IMR-90 (cell line): ENCODE measurements at regions not wholly inside any gene's neighbourhood (a gene's known extent, or its start where the extent isn't known, plus 50 kb on each side); places are given as distances from the start of the nearest gene placed in this dataset.
A peak's percentile ranks its signal among the peaks of the same experiment; 100 is the strongest.

Experiments
- ATAC-seq: fragments of 200-7000 bp; cut with Tn5 transposase; 2 replicates; pipeline ENCODE4 v1.9.1; 2020; ENCODE audit warnings: low read depth, mild to moderate bottlenecking, moderate library complexity
- BruUV-seq: library from RNA; stranded (reverse); fragments of 400-500 nt; replicated peaks from 2 replicates; lab custom pipeline; 2021; lab: Mats Ljungman, UMichigan
- CTCF ChIA-PET: fragments of 300-600 bp; formaldehyde crosslinking; extraction: SDS; loops from one replicate; lab custom pipeline; 2021; ENCODE audit warnings: antibody characterized with exemption; lab: Yijun Ruan, JAX
- POLR2A ChIA-PET: fragments of 300-600 bp; sonication (Branson Sonifier 250); formaldehyde crosslinking; loops from one replicate; lab custom pipeline; 2022; ENCODE audit warnings: antibody characterized with exemption; ENCODE audit not compliant: unreplicated experiment; lab: Charles Lee
- DNase-seq: peaks from one replicate; pipeline ENCODE4 v3.0.0; 2013
- H2AFZ ChIP-seq: replicated peaks from 2 replicates; pipeline ENCODE3; 2013; ENCODE audit warnings: low read length, mild to moderate bottlenecking; ENCODE audit not compliant: poor library complexity
- H2AK5ac ChIP-seq: 2 replicates; pipeline ENCODE4 v1.6.1; 2013; ENCODE audit warnings: low read depth, low read length, inconsistent platforms
- H2AK9ac ChIP-seq: replicated peaks from 2 replicates; pipeline ENCODE3; 2013; ENCODE audit warnings: mild to moderate bottlenecking, low read depth, low read length, moderate library complexity; ENCODE audit not compliant: poor library complexity
- H2BK120ac ChIP-seq: 2 replicates; pipeline ENCODE4 v1.6.1; 2013; ENCODE audit warnings: low read depth, low read length, inconsistent platforms
- H2BK15ac ChIP-seq: 3 replicates; pipeline ENCODE4 v1.6.1; 2013; ENCODE audit warnings: low read depth, low read length, inconsistent platforms
- H2BK20ac ChIP-seq: 2 replicates; pipeline ENCODE4 v1.6.1; 2013; ENCODE audit warnings: low read depth, mild to moderate bottlenecking, inconsistent platforms, low read length, moderate library complexity
- H2BK5ac ChIP-seq: 2 replicates; pipeline ENCODE4 v1.6.1; 2013; ENCODE audit warnings: mild to moderate bottlenecking, low read depth, low read length, inconsistent platforms; ENCODE audit not compliant: poor library complexity, severe bottlenecking
- H3K14ac ChIP-seq: replicated peaks from 2 replicates; pipeline ENCODE4 v1.6.1; 2013; ENCODE audit warnings: low read depth, low read length, inconsistent platforms
- H3K18ac ChIP-seq: 2 replicates; pipeline ENCODE4 v1.6.1; 2013; ENCODE audit warnings: low read depth, low read length, control low read depth
- H3K23ac ChIP-seq: 2 replicates; pipeline ENCODE4 v1.6.1; 2013; ENCODE audit warnings: low read depth, low read length, inconsistent platforms
- H3K27ac ChIP-seq: 2 replicates; pipeline ENCODE4 v1.5.1; 2013; ENCODE audit warnings: mild to moderate bottlenecking, control low read depth, low read length; ENCODE audit not compliant: insufficient read depth
- H3K27me3 ChIP-seq: 2 replicates; pipeline ENCODE4 v1.6.1; 2013; ENCODE audit warnings: low read length; ENCODE audit not compliant: control insufficient read depth, insufficient read depth
- H3K36me3 ChIP-seq: 2 replicates; pipeline ENCODE4 v1.6.1; 2013; ENCODE audit warnings: low read length, mixed read lengths; ENCODE audit not compliant: control insufficient read depth, insufficient read depth
- H3K4ac ChIP-seq: 2 replicates; pipeline ENCODE4 v1.6.1; 2013; ENCODE audit warnings: low read depth, low read length, inconsistent platforms
- H3K4me1 ChIP-seq: 2 replicates; pipeline ENCODE4 v1.6.1; 2013; ENCODE audit warnings: low read length, mixed read lengths; ENCODE audit not compliant: control insufficient read depth, insufficient read depth
- H3K4me2 ChIP-seq: 2 replicates; pipeline ENCODE4 v1.6.1; 2013; ENCODE audit warnings: low read depth, mild to moderate bottlenecking, control low read depth, low read length, moderate library complexity
- H3K4me3 ChIP-seq: 2 replicates; pipeline ENCODE4 v1.5.1; 2013; ENCODE audit warnings: low read depth, mild to moderate bottlenecking, control low read depth, low read length, moderate library complexity; ENCODE audit not compliant: insufficient read depth
- H3K56ac ChIP-seq: 2 replicates; pipeline ENCODE4 v1.6.1; 2013; ENCODE audit warnings: low read length, inconsistent platforms; ENCODE audit not compliant: insufficient read depth; ENCODE audit errors: extremely low read depth
- H3K79me1 ChIP-seq, 2 experiments: 2 replicates each; pipeline ENCODE4 v1.6.1; 2013; ENCODE audit warnings: low read length in 2 of 2, inconsistent platforms in 1 of 2, low read depth in 1 of 2
- H3K9ac ChIP-seq: 2 replicates; pipeline ENCODE4 v1.6.1; 2013; ENCODE audit warnings: low read depth, low read length, control low read depth
- H3K9me1 ChIP-seq: 2 replicates; pipeline ENCODE4 v1.6.1; 2013; ENCODE audit warnings: low read length, inconsistent platforms; ENCODE audit not compliant: insufficient read depth
- H3K9me3 ChIP-seq: 2 replicates; pipeline ENCODE4 v1.6.1; 2013; ENCODE audit warnings: low read length; ENCODE audit not compliant: control insufficient read depth, insufficient read depth
- H4K20me1 ChIP-seq: 2 replicates; pipeline ENCODE4 v1.6.1; 2013; ENCODE audit warnings: low read length, inconsistent platforms; ENCODE audit not compliant: insufficient read depth
- H4K5ac ChIP-seq: 2 replicates; pipeline ENCODE4 v1.6.1; 2013; ENCODE audit warnings: mild to moderate bottlenecking, low read depth, low read length, control low read depth
- H4K8ac ChIP-seq, 2 experiments: 2 replicates each; pipeline ENCODE4 v1.6.1; 2013; ENCODE audit warnings: low read depth in 2 of 2, low read length in 2 of 2, control low read depth in 1 of 2, inconsistent platforms in 1 of 2
- H4K91ac ChIP-seq: 2 replicates; pipeline ENCODE4 v1.6.1; 2013; ENCODE audit warnings: low read depth, low read length, inconsistent platforms; ENCODE audit not compliant: insufficient read depth
- BHLHE40 ChIP-seq: fragments of 150-350 bp; IDR thresholded peaks from 2 replicates; pipeline ENCODE4 v1.6.1; 2016; ENCODE audit warnings: mild to moderate bottlenecking, low read depth, low read length
- FOS ChIP-seq: fragments of 150-350 bp; IDR thresholded peaks from 2 replicates; pipeline ENCODE4 v1.6.1; 2016; ENCODE audit warnings: low read depth, low read length
- MAFK ChIP-seq: IDR thresholded peaks from 2 replicates; pipeline ENCODE4 v1.6.1; 2012; ENCODE audit warnings: low read depth, low read length, improper control_type of control experiment
- MAZ ChIP-seq: IDR thresholded peaks from 2 replicates; pipeline ENCODE4 v1.6.1; 2012; ENCODE audit warnings: low read depth, mild to moderate bottlenecking, low read length, improper control_type of control experiment, moderate library complexity, borderline replicate concordance
- MXI1 ChIP-seq: IDR thresholded peaks from 2 replicates; pipeline ENCODE4 v1.6.1; 2012; ENCODE audit warnings: low read depth, mild to moderate bottlenecking, low read length, moderate library complexity, borderline replicate concordance
- NFE2L2 ChIP-seq: fragments of 150-350 bp; IDR thresholded peaks from 2 replicates; pipeline ENCODE4 v1.6.1; 2016; ENCODE audit warnings: low read depth, mild to moderate bottlenecking, low read length
- POLR2A ChIP-seq: IDR thresholded peaks from 2 replicates; pipeline ENCODE4 v1.6.1; 2012; ENCODE audit warnings: mild to moderate bottlenecking, low read depth, low read length
- RAD21 ChIP-seq: IDR thresholded peaks from 2 replicates; pipeline ENCODE4 v1.6.1; 2012; ENCODE audit warnings: low read length, improper control_type of control experiment
- RCOR1 ChIP-seq: IDR thresholded peaks from 2 replicates; pipeline ENCODE4 v1.6.1; 2012; ENCODE audit warnings: mild to moderate bottlenecking, low read length, improper control_type of control experiment; ENCODE audit not compliant: insufficient replicate concordance
- RFX5 ChIP-seq: IDR thresholded peaks from 2 replicates; pipeline ENCODE4 v1.8.0; 2012; ENCODE audit warnings: low read depth, mild to moderate bottlenecking, low read length, moderate library complexity
- SMC3 ChIP-seq: fragments of 150-350 bp; IDR thresholded peaks from 2 replicates; pipeline ENCODE4 v1.6.1; 2016; ENCODE audit warnings: low read depth, mild to moderate bottlenecking, antibody characterized with exemption, low read length, moderate library complexity
- WGBS, 2 experiments: methylation state at CpG; one replicate each; pipeline versions ENCODE4 v1.1.5 to v1.1.7; 2013; ENCODE audit warnings: missing lambda C conversion rate in 2 of 2; ENCODE audit not compliant: insufficient read length in 1 of 2; ENCODE audit errors: extremely low coverage in 2 of 2; 5-methylcytosine and 5-hydroxymethylcytosine counted together
- dilution Hi-C: fragments of 300-500 bp; cut with HindIII; formaldehyde crosslinking; loops from one replicate; pipeline ENCODE4 v1.14.3; 2018; ENCODE audit warnings: low sequenced_read_pairs; ENCODE audit not compliant: unreplicated experiment
- in situ Hi-C: fragments of 300-500 bp; cut with MboI; formaldehyde crosslinking; loops from 3 replicates; pipeline ENCODE4 v1.14.3; 2019; ENCODE audit warnings: low sequenced_read_pairs, inconsistent platforms, mixed read lengths
- intact Hi-C: fragments of 100-400 bp; cut with micrococcal nuclease; formaldehyde crosslinking; loops from 2 replicates; pipeline ENCODE4 v1.10.0; 2022
- TF ChIP-seq, protein P1 (sequence below): fragments of 150-350 bp; IDR thresholded peaks from 2 replicates; pipeline ENCODE4 v1.6.1; 2017; ENCODE audit warnings: mild to moderate bottlenecking, antibody characterized with exemption, low read length, low read depth

DNA sequence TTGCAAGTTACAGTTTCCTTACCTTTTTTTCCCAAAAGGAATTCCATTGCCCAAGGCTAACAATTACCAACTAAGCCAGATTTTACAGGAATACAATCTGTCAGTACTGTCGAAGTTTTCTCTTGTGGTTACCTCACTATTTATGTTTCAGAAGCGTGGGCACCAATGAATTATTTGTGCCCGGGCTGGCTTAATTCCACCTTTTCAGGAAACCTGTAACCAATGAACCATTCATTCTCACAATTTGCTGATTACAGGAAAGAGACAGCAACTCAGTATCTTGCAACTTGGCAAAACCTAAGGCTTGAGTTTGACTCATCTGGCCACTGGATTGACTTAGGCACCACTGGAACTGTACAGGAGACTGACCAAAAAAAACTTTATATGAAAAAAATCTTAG, 485.6 kb downstream of the INHBA start:
- dilution Hi-C loops = no loop called here
- H2BK5ac ChIP-seq = no peak overlapping the region
- H4K8ac ChIP-seq = no peak overlapping the region
- no peak overlapping the region for H3K4ac ChIP-seq
- no peak overlapping the region for H3K18ac ChIP-seq
- H3K4me3 ChIP-seq = no peak overlapping the region
- H3K27ac ChIP-seq = no peak overlapping the region
- no peak overlapping the region for H4K5ac ChIP-seq
- WGBS, 2 experiments = 100% methylated on average over 1 of the region's 3 CpGs; no CpG with 5 or more reads in 1 of the 2 experiments
- H2BK120ac ChIP-seq = no peak overlapping the region
- 0 out of 2 replicates have a peak, but pooled peaks cover 2% of the 10 kb centered on the region for H3K9me1 ChIP-seq
- TF ChIP-seq POLR2A = no peak
- TF ChIP-seq MAZ = no peak
- no peak for TF ChIP-seq SMC3
- no peak for TF ChIP-seq RFX5
- TF ChIP-seq MAFK = no peak
- TF ChIP-seq RAD21 = no peak
- TF ChIP-seq FOS = no peak
- TF ChIP-seq BHLHE40 = no peak
- no peak for TF ChIP-seq RCOR1
- no peak for TF ChIP-seq MXI1
- TF ChIP-seq, protein P1, sequence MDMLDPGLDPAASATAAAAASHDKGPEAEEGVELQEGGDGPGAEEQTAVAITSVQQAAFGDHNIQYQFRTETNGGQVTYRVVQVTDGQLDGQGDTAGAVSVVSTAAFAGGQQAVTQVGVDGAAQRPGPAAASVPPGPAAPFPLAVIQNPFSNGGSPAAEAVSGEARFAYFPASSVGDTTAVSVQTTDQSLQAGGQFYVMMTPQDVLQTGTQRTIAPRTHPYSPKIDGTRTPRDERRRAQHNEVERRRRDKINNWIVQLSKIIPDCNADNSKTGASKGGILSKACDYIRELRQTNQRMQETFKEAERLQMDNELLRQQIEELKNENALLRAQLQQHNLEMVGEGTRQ = no peak
- TF ChIP-seq NFE2L2 = no peak
- no peak for ATAC-seq
- POLR2A ChIA-PET = no interaction called here
- intact Hi-C loops = no loop called here
- no peak overlapping the region for H2AK9ac ChIP-seq
- H2AFZ ChIP-seq = no peak overlapping the region
- no TSS peak for BruUV-seq
- no peaks in the 10 kb centered on the region for H3K36me3 ChIP-seq
- DNase-seq = no peak
- no peaks in the 10 kb centered on the region for H3K9me3 ChIP-seq
- in situ Hi-C loops = no loop called here
- H2AK5ac ChIP-seq = no peak overlapping the region
- H3K23ac ChIP-seq = no peak overlapping the region
- 0 out of 3 replicates have a peak overlapping the region, but pooled peaks have one; percentile 9 for H2BK15ac ChIP-seq
- H3K9ac ChIP-seq = no peak overlapping the region
- no peak overlapping the region for H4K91ac ChIP-seq
- CTCF ChIA-PET = no interaction called here
- peaks cover 4% of the 10 kb centered on the region; the same call in 1 of the 2 replicates for H3K4me1 ChIP-seq
- no peak overlapping the region for H2BK20ac ChIP-seq
- no peak overlapping the region for H3K56ac ChIP-seq
- no peak overlapping the region for H3K14ac ChIP-seq
- peaks cover 2 to 7% of the 10 kb centered on the region in 2 experiments; a peak in 2 of 4 replicates for H3K79me1 ChIP-seq
- H3K27me3 ChIP-seq = no peaks in the 10 kb centered on the region
- no peak overlapping the region for H3K4me2 ChIP-seq
- H4K20me1 ChIP-seq = no peaks in the 10 kb centered on the region
